CD4-positive, alpha-beta T cell treated with Interleukin-6 for 4 hours (primary cell): ENCODE measurements at regions not wholly inside any gene's neighbourhood (a gene's known extent, or its start where the extent isn't known, plus 50 kb on each side); places are given as distances from the start of the nearest gene placed in this dataset.
"Not testable (repeated sequence)": the region's sequence is repeated elsewhere in the genome, so short reads cannot be mapped to it uniquely, and the experiment has no call there.

Experiments
- DNase-seq: peaks from one replicate; pipeline ENCODE4 v3.0.0-alpha.2; 2020; ENCODE audit warnings: mixed read lengths

DNA sequence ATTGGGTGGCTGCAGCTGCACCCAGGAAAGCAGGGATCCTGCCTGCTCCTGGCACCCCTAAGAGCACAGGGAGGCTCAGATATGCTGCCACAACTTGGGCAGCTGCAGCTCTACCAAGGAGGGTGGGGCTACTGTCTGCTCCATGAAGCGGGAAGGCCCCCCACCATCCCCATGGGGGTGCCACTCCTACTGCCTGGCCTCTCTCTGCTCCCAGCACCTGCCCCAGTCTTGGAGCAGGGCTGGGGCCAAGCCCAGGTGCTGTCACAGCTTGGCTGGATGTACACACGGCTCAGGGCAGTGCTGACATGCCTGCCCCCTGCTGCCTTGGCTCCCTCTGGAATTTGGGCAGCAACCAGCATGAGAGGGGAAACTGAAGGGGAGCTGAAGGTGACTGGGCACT lies 214.7 kb upstream of the PLPPR1 start:
- DNase-seq = no peak

DNA sequence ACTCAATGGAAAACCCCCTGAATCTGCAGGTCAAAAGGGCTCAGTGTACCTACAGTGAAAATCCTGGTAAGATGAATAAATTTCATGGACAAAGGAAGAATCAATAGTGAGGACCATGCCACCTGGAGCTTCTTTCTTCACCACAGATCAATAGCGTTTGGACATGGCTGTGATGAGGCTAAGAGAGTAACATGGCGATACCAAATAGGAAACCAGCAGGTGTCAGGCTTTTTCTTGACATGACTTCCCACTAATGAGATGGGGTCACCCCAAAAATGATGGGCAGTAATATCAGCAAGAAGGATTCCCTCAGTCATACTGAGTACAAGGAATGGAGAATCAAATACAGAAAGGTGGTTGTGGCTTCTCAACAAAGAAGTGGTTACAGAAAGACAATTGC lies 208.5 kb upstream of the PLPPR1 start:
- DNase-seq = no peak

- not testable (repeated sequence) for DNase-seq
Observed at GRCh38 chr9:100833035-100833434, 195.5 kb upstream of the PLPPR1 start.

DNA sequence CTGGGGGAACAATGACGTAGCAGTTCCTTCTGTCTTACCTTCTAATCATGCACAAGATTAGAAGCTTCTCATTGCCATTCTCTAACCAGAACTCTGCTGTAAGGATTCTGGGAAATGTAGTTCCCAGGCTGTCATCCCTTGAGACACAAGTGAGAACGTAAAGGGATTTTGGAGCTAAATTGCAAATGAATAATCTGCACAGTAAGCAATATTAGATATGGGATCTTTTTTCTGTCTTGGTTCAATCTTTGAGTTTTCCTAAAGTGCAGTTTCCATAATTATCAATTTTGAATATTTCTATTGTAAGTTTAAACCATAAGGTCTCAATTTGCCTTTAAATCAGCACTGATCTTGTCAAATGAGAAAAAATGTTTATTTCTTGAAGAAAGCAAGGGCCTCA lies 189.7 kb upstream of the PLPPR1 start:
- no peak for DNase-seq

GRCh38 chr9:100848726-100849125 lies 179.8 kb upstream of the PLPPR1 start:
- DNase-seq = no peak

DNA sequence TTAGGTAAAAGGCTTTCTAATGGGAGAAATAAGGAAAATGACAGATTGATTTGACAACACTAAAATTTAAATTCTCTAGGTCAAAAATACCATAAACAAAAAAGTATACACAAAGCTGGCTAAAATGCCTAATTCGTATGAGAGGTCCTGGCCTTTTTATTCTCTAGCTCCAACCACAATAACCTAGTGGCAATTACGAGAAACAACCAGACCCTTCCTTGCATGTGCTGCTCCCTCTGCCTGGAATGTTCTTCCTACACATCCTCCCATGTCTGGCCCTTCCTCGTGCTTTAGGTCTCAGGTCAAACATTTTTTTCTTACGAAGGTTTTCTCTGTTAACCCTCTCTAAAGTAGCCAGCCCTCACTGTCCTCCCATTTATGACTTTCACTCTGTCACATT lies 176.4 kb upstream of the PLPPR1 start:
- no peak for DNase-seq

DNA sequence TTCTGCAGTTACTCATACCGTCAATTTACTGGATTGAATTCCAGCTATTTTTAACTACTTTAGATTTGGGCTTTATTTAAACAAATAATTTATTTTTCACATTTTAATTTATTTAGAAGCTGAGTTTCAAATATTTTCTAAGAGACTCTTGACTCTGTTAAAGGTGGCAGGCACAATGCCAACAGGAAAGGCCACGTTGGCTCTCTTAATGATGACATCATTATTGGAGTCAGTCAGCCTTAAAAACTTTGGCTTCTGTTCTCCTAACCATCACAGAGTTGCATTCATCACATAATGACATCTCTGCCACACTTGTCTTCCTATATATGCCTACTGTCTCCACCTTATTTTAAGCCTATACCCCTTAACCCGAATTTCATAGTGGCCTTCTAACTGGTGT lies 172.3 kb upstream of the PLPPR1 start:
- DNase-seq = no peak

DNA sequence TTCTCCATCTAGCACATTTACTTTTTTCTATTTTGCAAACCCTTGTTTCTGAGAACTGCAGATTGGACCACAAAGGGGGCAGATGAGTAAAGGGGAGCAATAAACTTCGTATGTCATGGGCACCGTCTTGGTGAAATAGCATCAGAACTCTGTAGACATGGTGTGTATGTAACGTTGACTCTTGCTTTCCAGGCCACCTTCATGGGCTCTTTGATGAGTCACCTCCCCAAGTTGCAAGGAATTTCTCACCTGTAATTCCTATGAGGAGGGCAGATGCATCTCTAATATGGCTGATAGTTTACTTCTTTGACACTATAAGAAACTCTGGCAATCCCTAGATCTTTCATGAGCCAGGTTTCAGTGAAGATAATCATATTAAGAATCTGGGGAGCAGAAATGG lies 163.4 kb upstream of the PLPPR1 start:
- no peak for DNase-seq

DNA sequence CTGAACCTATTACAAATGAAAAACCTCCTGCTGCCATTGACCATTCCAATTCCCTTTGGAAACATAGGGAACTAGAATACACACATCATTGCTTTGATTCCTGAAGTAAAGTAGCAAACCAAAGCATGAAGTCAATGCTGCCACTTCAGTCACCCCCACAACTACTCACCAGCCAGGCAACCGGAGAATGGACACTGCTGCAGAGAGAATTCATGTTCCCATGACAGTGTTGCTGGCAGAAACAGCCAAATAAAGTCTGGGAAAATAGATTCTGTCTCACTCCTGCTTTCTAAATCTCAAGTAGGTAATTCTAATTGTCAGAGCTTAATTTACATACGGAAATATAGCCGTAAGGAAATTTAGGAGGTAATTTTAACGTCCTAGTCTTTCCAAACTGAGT lies 162.9 kb upstream of the PLPPR1 start:
- no peak for DNase-seq

- DNase-seq = no peak
Observed at GRCh38 chr9:100869326-100869725, 159.2 kb upstream of the PLPPR1 start.

DNA sequence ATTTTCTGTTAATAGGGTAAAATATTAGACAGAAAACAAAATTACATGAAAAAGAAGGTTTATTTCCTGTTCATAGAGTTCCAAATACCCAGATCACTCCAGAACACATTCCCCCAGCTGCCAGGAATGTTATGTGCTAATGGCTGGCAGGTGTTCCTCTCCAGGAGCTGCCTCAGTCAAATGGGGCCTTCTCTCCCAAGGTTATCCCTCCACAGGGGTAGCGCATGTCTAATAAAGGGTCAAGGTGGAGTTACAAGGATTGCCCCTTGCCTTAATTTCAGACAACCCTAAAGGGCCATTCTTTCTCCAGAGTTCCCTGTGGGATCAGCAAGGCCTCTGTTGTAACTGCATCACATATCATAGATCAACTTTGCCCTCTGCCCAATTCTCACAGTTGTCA lies 148.6 kb upstream of the PLPPR1 start:
- DNase-seq = no peak

- no peak for DNase-seq
Observed at GRCh38 chr9:100880284-100880683, 148.2 kb upstream of the PLPPR1 start.

GRCh38 chr9:100884518-100884917 lies 144.0 kb upstream of the PLPPR1 start:
- no peak for DNase-seq

GRCh38 chr9:100890321-100890720 lies 138.2 kb upstream of the PLPPR1 start:
- DNase-seq = no peak

- no peak for DNase-seq
Observed at GRCh38 chr9:100911273-100911672, 117.3 kb upstream of the PLPPR1 start.

- no peak for DNase-seq
Observed at GRCh38 chr9:100913257-100913656, 115.3 kb upstream of the PLPPR1 start.

DNA sequence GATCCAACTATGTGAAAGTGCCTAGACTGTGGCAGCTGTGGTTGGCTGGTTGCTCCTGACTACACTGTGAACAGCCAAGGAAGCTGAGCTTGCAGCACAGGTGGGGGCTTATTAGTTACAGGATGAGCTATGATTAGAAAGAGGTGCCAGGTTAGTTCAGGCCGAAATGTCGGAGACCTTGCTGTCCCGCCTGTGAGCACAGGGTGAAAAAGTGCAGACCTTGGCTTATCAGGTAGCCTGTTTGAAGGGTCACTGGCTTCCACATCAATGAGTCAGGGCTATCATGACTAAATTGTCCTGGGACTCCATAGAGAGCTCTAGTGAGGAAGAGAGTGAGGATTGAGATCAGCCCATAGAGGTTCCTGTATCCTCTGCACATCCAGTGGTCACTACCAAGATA lies 114.3 kb upstream of the PLPPR1 start:
- DNase-seq = no peak

DNA sequence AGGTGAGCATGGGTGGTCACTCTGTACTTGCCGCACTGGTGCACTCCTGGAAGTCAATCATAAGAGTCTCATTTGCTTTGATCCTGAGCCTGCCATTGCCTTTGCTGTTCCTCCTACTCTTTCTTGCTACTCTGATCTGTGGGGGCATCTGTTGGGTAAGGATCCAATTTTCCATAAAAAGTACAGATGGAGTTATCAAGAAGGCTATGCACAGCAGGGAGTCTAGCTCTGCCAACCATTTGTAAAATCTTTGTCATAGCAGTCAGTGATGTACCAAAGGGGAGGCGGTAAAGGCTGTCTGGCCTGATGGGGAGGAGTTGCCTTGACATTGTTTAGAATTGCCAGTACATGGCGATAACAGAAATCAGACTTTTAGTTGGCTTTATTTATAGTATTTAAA lies 109.0 kb upstream of the PLPPR1 start:
- no peak for DNase-seq

GRCh38 chr9:100926366-100926765 lies 102.2 kb upstream of the PLPPR1 start:
- DNase-seq = no peak

- no peak for DNase-seq
Observed at GRCh38 chr9:100927763-100928162, 100.8 kb upstream of the PLPPR1 start.

- no peak for DNase-seq
Observed at GRCh38 chr9:100933656-100934055, 94.9 kb upstream of the PLPPR1 start.

GRCh38 chr9:100937382-100937781 lies 91.1 kb upstream of the PLPPR1 start:
- no peak for DNase-seq

DNA sequence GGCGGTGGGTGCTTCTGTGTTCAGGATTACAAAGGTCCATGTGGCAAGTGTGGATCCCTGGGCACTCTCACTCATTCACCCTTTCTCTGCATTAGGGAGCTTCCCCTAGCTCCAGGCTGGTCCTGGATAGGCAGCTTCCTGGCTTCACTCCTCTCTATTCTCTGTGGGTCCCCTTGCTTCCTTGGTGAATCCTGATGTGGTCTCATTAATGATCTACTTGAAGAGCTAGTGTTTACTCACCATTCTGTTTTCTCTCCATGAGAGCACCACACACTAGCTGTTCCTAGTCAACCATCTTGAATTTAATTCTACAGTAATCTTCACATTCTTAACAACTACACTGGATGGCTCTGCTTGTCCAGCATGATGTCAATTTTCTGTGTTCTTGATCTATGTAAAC lies 90.0 kb upstream of the PLPPR1 start:
- no peak for DNase-seq

DNA sequence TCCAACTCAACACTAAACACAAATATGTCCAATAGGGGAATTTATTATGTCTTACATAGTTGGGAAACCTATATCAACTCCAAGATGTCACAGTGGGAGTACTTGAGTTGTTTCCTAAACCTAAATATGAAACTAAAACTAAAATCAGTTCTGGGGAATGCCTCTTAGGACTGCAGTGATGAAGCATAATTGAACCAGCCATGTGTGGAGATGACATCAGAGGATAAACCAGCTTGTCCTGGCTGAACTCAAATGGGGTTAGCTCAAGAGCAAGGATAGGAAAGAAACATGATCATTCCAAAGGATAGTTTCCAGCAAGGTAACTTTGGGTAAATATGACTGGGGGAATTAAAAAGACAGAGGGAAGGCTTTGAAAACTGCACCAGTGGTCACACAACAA lies 88.9 kb upstream of the PLPPR1 start:
- no peak for DNase-seq

- no peak for DNase-seq
Observed at GRCh38 chr9:100959226-100959625, 69.3 kb upstream of the PLPPR1 start.
